ENCODE measurements at regions not wholly inside any gene's neighbourhood (a gene's known extent, or its start where the extent isn't known, plus 50 kb on each side); places are given as distances from the start of the nearest gene placed in this dataset.

GRCh38 chr5:4877579-4877978 lies 262.6 kb upstream of the ADAMTS16 start:
- Histone ChIP-seq H4K20me1 (ENCODE audit: control insufficient read depth, insufficient read depth, low read length, poor library complexity, severe bottlenecking) (no peaks in the 10 kb centered on the region), H3K4me2 (replicated peaks; ENCODE audit: low read depth, low read length, poor library complexity, severe bottlenecking) (no peak overlapping the region), H3K9ac (ENCODE audit: low read length) (no peak overlapping the region), H3K4me1 (ENCODE audit: control insufficient read depth in 2 of 2, insufficient read depth in 2 of 2, low read length in 2 of 2) (no peaks in the 10 kb centered on the region), H3K27me3 (replicated peaks in 1 of 4; ENCODE audit: control extremely low read depth in 1 of 4, control insufficient read depth in 3 of 4, insufficient read depth in 4 of 4, low read length in 3 of 4) (no peaks in the 10 kb centered on the region), H3K36me3 (replicated peaks in 1 of 2; ENCODE audit: control extremely low read depth in 1 of 2, control insufficient read depth in 1 of 2, extremely low read depth in 1 of 2, insufficient read depth in 2 of 2, low read length in 1 of 2) (no peaks in the 10 kb centered on the region), H3K79me2 (ENCODE audit: control insufficient read depth, insufficient read depth, low read length) (no peaks in the 10 kb centered on the region), H3K4me3 (ENCODE audit: control extremely low read depth in 1 of 5, extremely low read depth in 1 of 5, insufficient read depth in 1 of 5, low read depth in 2 of 5, low read length in 4 of 5) (no peak overlapping the region), H3K27ac (ENCODE audit: low read length in 2 of 2) (no peak overlapping the region), H2AFZ (ENCODE audit: insufficient read depth, low read depth, low read length, poor library complexity, severe bottlenecking) (no peak overlapping the region), H3K9me3 (ENCODE audit: control extremely low read depth in 1 of 3, control insufficient read depth in 2 of 3, insufficient read depth in 1 of 3, low read length in 2 of 3) (peaks cover 0 to 9% (median 0%) of the 10 kb centered on the region in 3 donors)
- intact Hi-C loops (cut with micrococcal nuclease), result no loop called here
- H3K4me3 Mint-ChIP-seq, result no peak overlapping the region
- WGBS (ENCODE audit: insufficient coverage), result 100% methylated on average over 2 of the region's 6 CpGs
- H3K27ac Mint-ChIP-seq, result no peak overlapping the region
- CTCF ChIA-PET, result no interaction called here
- H3K27me3 Mint-ChIP-seq, result no peaks in the 10 kb centered on the region
- no peaks in the 10 kb centered on the region for H3K9me3 Mint-ChIP-seq (ENCODE audit: insufficient read depth)
- no peaks in the 10 kb centered on the region for H3K4me1 Mint-ChIP-seq
- no peak for TF ChIP-seq EZH2 (IDR thresholded peaks at IDR 0.05; ENCODE audit: borderline replicate concordance, insufficient read depth, low read depth, low read length, poor library complexity, severe bottlenecking)
- TF ChIP-seq CTCF (IDR thresholded peaks at IDR 0.05), result no peak
- no peak for DNase-seq
- ATAC-seq (ENCODE audit: low read depth), result no peak
- POLR2A ChIA-PET, result no interaction called here

GRCh38 chr5:4879075-4879474 lies 261.1 kb upstream of the ADAMTS16 start:
- intact Hi-C loops (cut with micrococcal nuclease), result no loop called here
- no peak for DNase-seq
- Histone ChIP-seq H3K4me2 (replicated peaks; ENCODE audit: low read depth, low read length, poor library complexity, severe bottlenecking) (no peak overlapping the region), H3K9ac (ENCODE audit: low read length) (no peak overlapping the region), H4K20me1 (ENCODE audit: control insufficient read depth, insufficient read depth, low read length, poor library complexity, severe bottlenecking) (no peaks in the 10 kb centered on the region), H3K79me2 (ENCODE audit: control insufficient read depth, insufficient read depth, low read length) (no peaks in the 10 kb centered on the region), H3K4me1 (ENCODE audit: control insufficient read depth in 2 of 2, insufficient read depth in 2 of 2, low read length in 2 of 2) (no peaks in the 10 kb centered on the region), H3K27me3 (replicated peaks in 1 of 4; ENCODE audit: control extremely low read depth in 1 of 4, control insufficient read depth in 3 of 4, insufficient read depth in 4 of 4, low read length in 3 of 4) (no peaks in the 10 kb centered on the region), H3K36me3 (replicated peaks in 1 of 2; ENCODE audit: control extremely low read depth in 1 of 2, control insufficient read depth in 1 of 2, extremely low read depth in 1 of 2, insufficient read depth in 2 of 2, low read length in 1 of 2) (no peaks in the 10 kb centered on the region), H3K4me3 (ENCODE audit: control extremely low read depth in 1 of 5, extremely low read depth in 1 of 5, insufficient read depth in 1 of 5, low read depth in 2 of 5, low read length in 4 of 5) (no peak overlapping the region), H2AFZ (ENCODE audit: insufficient read depth, low read depth, low read length, poor library complexity, severe bottlenecking) (no peak overlapping the region), H3K9me3 (ENCODE audit: control extremely low read depth in 1 of 3, control insufficient read depth in 2 of 3, insufficient read depth in 1 of 3, low read length in 2 of 3) (peaks cover 0 to 9% (median 0%) of the 10 kb centered on the region in 3 donors), H3K27ac (ENCODE audit: low read length in 2 of 2) (no peak overlapping the region)
- 96% methylated on average over 10 of the region's 10 CpGs for WGBS (ENCODE audit: insufficient coverage)
- H3K27me3 Mint-ChIP-seq, result no peaks in the 10 kb centered on the region
- ChIA-PET CTCF (interaction anchor here (1.0 kb wide), 1 partner anchor 17 kb away, joined by 3 read pairs; no protein-coding TSS in a partner anchor), POLR2A (no interaction called here)
- no peak for ATAC-seq (ENCODE audit: low read depth)
- no peak overlapping the region for H3K27ac Mint-ChIP-seq
- no peak overlapping the region for H3K4me3 Mint-ChIP-seq
- no peaks in the 10 kb centered on the region for H3K9me3 Mint-ChIP-seq (ENCODE audit: insufficient read depth)
- no peaks in the 10 kb centered on the region for H3K4me1 Mint-ChIP-seq
- TF ChIP-seq EZH2 (IDR thresholded peaks at IDR 0.05; ENCODE audit: borderline replicate concordance, insufficient read depth, low read depth, low read length, poor library complexity, severe bottlenecking), result no peak
- TF ChIP-seq CTCF (IDR thresholded peaks at IDR 0.05), result no peak
